ENCODE measurements at regions not wholly inside any gene's neighbourhood (a gene's known extent, or its start where the extent isn't known, plus 50 kb on each side); places are given as distances from the start of the nearest gene placed in this dataset.
"Not testable (repeated sequence)": the region's sequence is repeated elsewhere in the genome, so short reads cannot be mapped to it uniquely, and the experiment has no call there.

DNA sequence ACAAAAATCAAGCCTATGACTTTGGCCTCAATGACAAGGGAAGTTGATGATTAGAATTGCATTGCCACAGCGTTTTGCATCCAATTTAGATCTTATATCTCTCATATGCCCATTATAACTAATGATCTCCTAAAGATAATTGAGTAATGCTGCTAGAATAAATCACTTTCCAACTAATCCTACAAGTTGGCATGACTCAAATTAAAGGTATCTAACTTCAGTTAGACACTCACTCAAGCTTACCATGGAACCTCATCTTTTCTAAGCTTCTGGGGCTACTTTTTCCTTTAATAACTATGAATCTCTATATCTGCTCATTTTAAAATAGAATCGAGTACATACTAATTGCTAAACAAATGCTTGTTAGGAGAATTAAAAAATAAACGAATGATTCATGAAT is 427.8 kb downstream of the BTG1 start:
- H3F3A ChIP-seq (ENCODE audit: insufficient read depth, low read length): no peaks in the 10 kb centered on the region
- no peaks in the 10 kb centered on the region for H3K79me2 ChIP-seq (ENCODE audit: insufficient read depth, low read length)
- no peak overlapping the region for H3K4me2 ChIP-seq (ENCODE audit: low read length)
- no peaks in the 10 kb centered on the region for H3K4me1 ChIP-seq (ENCODE audit: insufficient read depth, low read length, severe bottlenecking)
- no peaks in the 10 kb centered on the region for H3K36me3 ChIP-seq (ENCODE audit: insufficient read depth, low read length)
- H4K20me1 ChIP-seq (ENCODE audit: insufficient read depth, low read length): no peaks in the 10 kb centered on the region
- TF ChIP-seq EZH2 (IDR thresholded peaks at IDR 0.05; ENCODE audit: borderline replicate concordance, low read length): no peak
- TF ChIP-seq, protein P1, sequence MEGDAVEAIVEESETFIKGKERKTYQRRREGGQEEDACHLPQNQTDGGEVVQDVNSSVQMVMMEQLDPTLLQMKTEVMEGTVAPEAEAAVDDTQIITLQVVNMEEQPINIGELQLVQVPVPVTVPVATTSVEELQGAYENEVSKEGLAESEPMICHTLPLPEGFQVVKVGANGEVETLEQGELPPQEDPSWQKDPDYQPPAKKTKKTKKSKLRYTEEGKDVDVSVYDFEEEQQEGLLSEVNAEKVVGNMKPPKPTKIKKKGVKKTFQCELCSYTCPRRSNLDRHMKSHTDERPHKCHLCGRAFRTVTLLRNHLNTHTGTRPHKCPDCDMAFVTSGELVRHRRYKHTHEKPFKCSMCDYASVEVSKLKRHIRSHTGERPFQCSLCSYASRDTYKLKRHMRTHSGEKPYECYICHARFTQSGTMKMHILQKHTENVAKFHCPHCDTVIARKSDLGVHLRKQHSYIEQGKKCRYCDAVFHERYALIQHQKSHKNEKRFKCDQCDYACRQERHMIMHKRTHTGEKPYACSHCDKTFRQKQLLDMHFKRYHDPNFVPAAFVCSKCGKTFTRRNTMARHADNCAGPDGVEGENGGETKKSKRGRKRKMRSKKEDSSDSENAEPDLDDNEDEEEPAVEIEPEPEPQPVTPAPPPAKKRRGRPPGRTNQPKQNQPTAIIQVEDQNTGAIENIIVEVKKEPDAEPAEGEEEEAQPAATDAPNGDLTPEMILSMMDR (IDR thresholded peaks at IDR 0.05; ENCODE audit: low read length): no peak
- H3K9me3 ChIP-seq (ENCODE audit: low read length): no peaks in the 10 kb centered on the region
- no peak overlapping the region for H2AFZ ChIP-seq (ENCODE audit: low read length)
- H3K9ac ChIP-seq (ENCODE audit: low read length): no peak overlapping the region
- H3K27ac ChIP-seq (ENCODE audit: low read depth, low read length, poor library complexity, severe bottlenecking): no peak overlapping the region
- no peaks in the 10 kb centered on the region for H3K9me2 ChIP-seq (ENCODE audit: low read depth, low read length)
- no peak overlapping the region for H3K4me3 ChIP-seq (ENCODE audit: low read depth, low read length, poor library complexity, severe bottlenecking)
- H3K27me3 ChIP-seq (ENCODE audit: insufficient read depth, low read length): no peaks in the 10 kb centered on the region

DNA sequence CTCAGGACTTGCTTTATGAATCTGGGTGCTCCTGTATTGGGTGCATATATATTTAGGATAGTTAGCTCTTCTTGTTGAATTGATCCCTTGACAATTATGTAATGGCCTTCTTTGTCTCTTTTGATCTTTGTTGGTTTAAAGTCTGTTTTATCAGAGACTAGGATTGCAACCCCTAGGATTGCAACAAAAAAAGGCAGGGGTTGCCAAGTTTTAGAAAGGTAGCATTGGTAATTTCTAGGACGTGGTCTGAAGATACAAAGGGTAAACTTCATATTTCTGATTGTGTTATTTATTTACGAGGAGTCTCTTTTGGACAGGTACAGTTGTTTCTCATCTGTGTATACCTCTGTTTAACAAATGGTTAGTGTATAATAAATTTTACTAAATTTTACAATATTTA is 433.7 kb downstream of the BTG1 start:
- not testable (repeated sequence) for H3K4me2 ChIP-seq (ENCODE audit: low read length); H3K36me3 ChIP-seq (ENCODE audit: insufficient read depth, low read length); H3K9me3 ChIP-seq (ENCODE audit: low read length); H3K4me3 ChIP-seq (ENCODE audit: low read depth, low read length, poor library complexity, severe bottlenecking); H3K4me1 ChIP-seq (ENCODE audit: insufficient read depth, low read length, severe bottlenecking); H3K9me2 ChIP-seq (ENCODE audit: low read depth, low read length); H3F3A ChIP-seq (ENCODE audit: insufficient read depth, low read length); H3K27me3 ChIP-seq (ENCODE audit: insufficient read depth, low read length); H3K27ac ChIP-seq (ENCODE audit: low read depth, low read length, poor library complexity, severe bottlenecking); H3K79me2 ChIP-seq (ENCODE audit: insufficient read depth, low read length); H4K20me1 ChIP-seq (ENCODE audit: insufficient read depth, low read length); H3K9ac ChIP-seq (ENCODE audit: low read length); H2AFZ ChIP-seq (ENCODE audit: low read length)

DNA sequence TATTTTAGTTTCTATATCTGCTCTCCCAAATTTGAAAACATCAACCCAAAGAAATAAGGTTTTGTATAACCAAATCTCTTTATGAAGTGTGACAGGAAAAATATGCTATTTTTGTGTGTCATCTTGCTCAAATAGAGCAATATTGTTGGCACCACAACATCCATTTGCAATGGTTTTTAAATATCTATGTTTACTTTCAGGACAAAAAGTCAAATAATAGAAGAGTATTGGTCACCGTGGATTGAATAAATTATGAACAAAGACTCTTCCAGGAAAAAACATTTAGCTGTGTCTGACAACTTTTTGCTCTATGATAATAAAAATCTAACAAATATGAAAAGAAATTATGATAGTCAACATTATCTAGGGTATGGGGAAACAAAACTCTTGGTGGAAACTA is 439.2 kb downstream of the BTG1 start:
- H3K4me2 ChIP-seq (ENCODE audit: low read length): no peak overlapping the region
- H3K27me3 ChIP-seq (ENCODE audit: insufficient read depth, low read length): no peaks in the 10 kb centered on the region
- H3K27ac ChIP-seq (ENCODE audit: low read depth, low read length, poor library complexity, severe bottlenecking): no peak overlapping the region
- H3K9ac ChIP-seq (ENCODE audit: low read length): no peak overlapping the region
- no peak overlapping the region for H2AFZ ChIP-seq (ENCODE audit: low read length)
- TF ChIP-seq, protein P1 (IDR thresholded peaks at IDR 0.05; ENCODE audit: low read length): no peak
- no peak for TF ChIP-seq EZH2 (IDR thresholded peaks at IDR 0.05; ENCODE audit: borderline replicate concordance, low read length)
- no peaks in the 10 kb centered on the region for H4K20me1 ChIP-seq (ENCODE audit: insufficient read depth, low read length)
- no peaks in the 10 kb centered on the region for H3K4me1 ChIP-seq (ENCODE audit: insufficient read depth, low read length, severe bottlenecking)
- no peaks in the 10 kb centered on the region for H3K9me2 ChIP-seq (ENCODE audit: low read depth, low read length)
- no peaks in the 10 kb centered on the region for H3K79me2 ChIP-seq (ENCODE audit: insufficient read depth, low read length)
- H3F3A ChIP-seq (ENCODE audit: insufficient read depth, low read length): no peaks in the 10 kb centered on the region
- no peaks in the 10 kb centered on the region for H3K36me3 ChIP-seq (ENCODE audit: insufficient read depth, low read length)
- no peak overlapping the region for H3K4me3 ChIP-seq (ENCODE audit: low read depth, low read length, poor library complexity, severe bottlenecking)
- H3K9me3 ChIP-seq (ENCODE audit: low read length): no peaks in the 10 kb centered on the region

DNA sequence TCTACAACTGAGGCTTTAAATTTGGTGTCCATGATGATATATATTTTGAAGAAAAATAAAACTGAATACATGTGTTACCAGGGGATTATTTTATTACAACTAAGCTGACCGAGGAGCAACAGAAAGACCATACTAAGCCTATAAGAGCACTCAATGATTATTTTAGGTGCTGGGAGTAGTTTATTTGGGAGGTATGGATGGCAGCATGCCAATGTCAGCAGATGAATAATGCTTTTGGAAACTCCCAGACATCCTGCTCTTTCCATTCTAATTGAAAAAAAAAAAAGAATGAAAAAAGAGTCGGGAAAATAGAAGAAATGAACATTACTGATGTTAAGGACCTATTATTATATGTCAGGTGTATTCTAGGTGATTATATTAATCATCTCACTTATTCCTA is 441.2 kb downstream of the BTG1 start:
- Histone ChIP-seq H3K9me3 (ENCODE audit: low read length) (no peaks in the 10 kb centered on the region), H2AFZ (ENCODE audit: low read length) (no peak overlapping the region), H3K27ac (ENCODE audit: low read depth, low read length, poor library complexity, severe bottlenecking) (no peak overlapping the region), H3K9me2 (ENCODE audit: low read depth, low read length) (no peaks in the 10 kb centered on the region), H3K4me3 (ENCODE audit: low read depth, low read length, poor library complexity, severe bottlenecking) (no peak overlapping the region), H3K4me1 (ENCODE audit: insufficient read depth, low read length, severe bottlenecking) (no peaks in the 10 kb centered on the region), H3K9ac (ENCODE audit: low read length) (no peak overlapping the region), H3K27me3 (ENCODE audit: insufficient read depth, low read length) (no peaks in the 10 kb centered on the region), H3K36me3 (ENCODE audit: insufficient read depth, low read length) (no peaks in the 10 kb centered on the region), H3K79me2 (ENCODE audit: insufficient read depth, low read length) (no peaks in the 10 kb centered on the region), H3K4me2 (ENCODE audit: low read length) (no peak overlapping the region), H3F3A (ENCODE audit: insufficient read depth, low read length) (no peaks in the 10 kb centered on the region), H4K20me1 (ENCODE audit: insufficient read depth, low read length) (no peaks in the 10 kb centered on the region)
- TF ChIP-seq EZH2 (IDR thresholded peaks at IDR 0.05; ENCODE audit: borderline replicate concordance, low read length): no peak
- TF ChIP-seq, protein P1 (IDR thresholded peaks at IDR 0.05; ENCODE audit: low read length): no peak
